Stomach (tissue), 4 donors: ENCODE measurements at regions not wholly inside any gene's neighbourhood (a gene's known extent, or its start where the extent isn't known, plus 50 kb on each side); places are given as distances from the start of the nearest gene placed in this dataset.

ENCODE experiments used
- CTCF ChIP-seq, 7 experiments: fragments of 450-650 bp in 4 of 7; fragments of 200-600 bp in 3 of 7; sonication (generic) in 3 of 7; IDR thresholded peaks; one replicate each; pipeline ENCODE4 v1.5.1; 2016 to 2019; ENCODE audit warnings: antibody characterized with exemption in 7 of 7, control low read depth in 2 of 7, mild to moderate bottlenecking in 1 of 7
- POLR2AphosphoS5 ChIP-seq, 3 donors: sonication (generic); formaldehyde crosslinking; IDR thresholded peaks; one replicate each; pipeline ENCODE4 v1.6.1; 2016; ENCODE audit warnings: antibody characterized with exemption in 3 of 3

DNA sequence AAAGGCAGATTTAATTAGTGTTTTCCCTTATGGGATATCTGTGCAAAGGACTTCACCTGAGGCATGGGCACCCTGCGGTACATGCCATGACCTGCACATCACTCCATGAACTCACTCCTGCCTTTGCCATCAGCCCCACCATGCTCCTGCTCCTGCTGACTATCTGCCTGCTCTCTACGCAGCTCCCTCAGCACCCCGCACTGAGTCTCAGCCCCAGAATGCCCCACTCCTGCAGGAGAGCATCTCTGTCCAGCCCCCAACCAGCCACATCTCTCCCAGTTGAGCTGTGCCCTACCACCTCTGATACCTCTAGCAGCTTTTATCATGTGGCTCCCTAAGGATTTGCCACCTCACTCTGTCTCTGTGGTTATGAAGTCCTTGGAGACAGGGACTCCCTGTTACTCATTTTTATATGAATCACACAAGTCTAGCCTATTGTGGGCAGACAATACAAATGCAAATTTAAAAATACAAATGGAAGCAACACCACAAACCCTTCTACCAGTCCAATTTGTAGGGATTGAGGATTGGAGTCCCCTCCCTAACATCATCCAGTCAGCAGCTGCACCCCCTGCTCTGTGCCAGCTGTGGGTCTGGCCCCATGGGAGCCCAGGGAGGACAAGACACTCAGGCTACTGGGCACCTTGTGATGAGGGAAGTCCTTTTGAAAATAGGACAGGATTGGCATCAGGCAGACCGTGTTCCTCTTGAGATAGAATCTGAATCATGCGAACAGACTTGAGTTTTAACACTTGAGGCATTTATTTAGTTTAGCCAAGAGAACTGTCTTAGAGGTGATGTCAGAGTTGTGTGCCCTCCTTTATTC lies 689.6 kb upstream of the HS6ST1 start:
- TF ChIP-seq CTCF (IDR thresholded peaks at IDR 0.05), result no peak
- no peak for TF ChIP-seq POLR2AphosphoS5 (IDR thresholded peaks at IDR 0.05)
